Frontal cortex (tissue), 3 donors: ENCODE measurements at regions not wholly inside any gene's neighbourhood (a gene's known extent, or its start where the extent isn't known, plus 50 kb on each side); places are given as distances from the start of the nearest gene placed in this dataset.
"Not testable (repeated sequence)": the region's sequence is repeated elsewhere in the genome, so short reads cannot be mapped to it uniquely, and the experiment has no call there.

Experiments
- DNase-seq, 2 donors: peaks; one replicate each; pipeline ENCODE4 v3.0.0; 2012; ENCODE audit warnings: low spot score in 2 of 2
- FAIRE-seq: peaks from 2 replicates; lab custom pipeline; 2012; peaks lifted over from hg19 to GRCh38; lab: Jason Lieb, UNC
- donor health status: control.
- donor health status: control.
- donor health status: control.

- DNase-seq, result no peak
- FAIRE-seq, result no peak
Observed at GRCh38 chr6:74187811-74188210, 491.8 kb downstream of the CD109 start.

GRCh38 chr6:74182992-74183391, 487.0 kb downstream of the CD109 start:
- no peak for DNase-seq

GRCh38 chr6:74181471-74181870, 485.5 kb downstream of the CD109 start:
- FAIRE-seq, result no peak

More at GRCh38 chr6:74182992-74183391, 487.0 kb downstream of the CD109 start:
- no peak for FAIRE-seq

GRCh38 chr6:74177506-74177905, 481.5 kb downstream of the CD109 start:
- FAIRE-seq (no peak), DNase-seq (no peak)

More at GRCh38 chr6:74181471-74181870, 485.5 kb downstream of the CD109 start:
- no peak for DNase-seq

- not testable (repeated sequence) for FAIRE-seq, DNase-seq
Observed at GRCh38 chr6:74170550-74170949, 474.5 kb downstream of the CD109 start.

- FAIRE-seq, result no peak
- no peak for DNase-seq
Observed at GRCh38 chr6:74170118-74170517, 474.1 kb downstream of the CD109 start.

GRCh38 chr6:74167976-74168375, 472.0 kb downstream of the CD109 start:
- no peak for DNase-seq
- FAIRE-seq, result no peak

- DNase-seq, result no peak
- no peak for FAIRE-seq
Observed at GRCh38 chr6:74167511-74167910, 471.5 kb downstream of the CD109 start.

- FAIRE-seq, result no peak
- no peak for DNase-seq
Observed at GRCh38 chr6:74166849-74167248, 470.8 kb downstream of the CD109 start.

- DNase-seq, result no peak
- FAIRE-seq, result no peak
Observed at GRCh38 chr6:74161380-74161779, 465.4 kb downstream of the CD109 start.

GRCh38 chr6:74152096-74152675, 456.2 kb downstream of the CD109 start:
- FAIRE-seq, result no peak
- DNase-seq, result no peak

GRCh38 chr6:74145931-74146330, 449.9 kb downstream of the CD109 start:
- FAIRE-seq, result no peak

GRCh38 chr6:74137911-74138310, 441.9 kb downstream of the CD109 start:
- DNase-seq (no peak), FAIRE-seq (no peak)

More at GRCh38 chr6:74145931-74146330, 449.9 kb downstream of the CD109 start:
- DNase-seq, result no peak

GRCh38 chr6:74134327-74134726, 438.3 kb downstream of the CD109 start:
- FAIRE-seq, result no peak

GRCh38 chr6:74133073-74133472, 437.1 kb downstream of the CD109 start:
- FAIRE-seq (no peak), DNase-seq (no peak)

More at GRCh38 chr6:74134327-74134726, 438.3 kb downstream of the CD109 start:
- DNase-seq, result no peak

- no peak for DNase-seq
- FAIRE-seq, result no peak
Observed at GRCh38 chr6:74130641-74131040, 434.6 kb downstream of the CD109 start.

- FAIRE-seq (no peak), DNase-seq (no peak)
Observed at GRCh38 chr6:74128536-74128935, 432.5 kb downstream of the CD109 start.

- FAIRE-seq (no peak), DNase-seq (no peak)
Observed at GRCh38 chr6:74117113-74117512, 421.1 kb downstream of the CD109 start.

GRCh38 chr6:74115674-74116073, 419.7 kb downstream of the CD109 start:
- FAIRE-seq (no peak), DNase-seq (no peak)

GRCh38 chr6:74114428-74114827, 418.4 kb downstream of the CD109 start:
- no peak for FAIRE-seq
- DNase-seq, result no peak

GRCh38 chr6:74113901-74114300, 417.9 kb downstream of the CD109 start:
- no peak for DNase-seq
- no peak for FAIRE-seq

GRCh38 chr6:74103417-74103816, 407.4 kb downstream of the CD109 start:
- FAIRE-seq, result no peak

More at GRCh38 chr6:74103417-74103816, 407.4 kb downstream of the CD109 start:
- DNase-seq, result no peak
